GM12878 (cell line): ENCODE measurements at regions not wholly inside any gene's neighbourhood (a gene's known extent, or its start where the extent isn't known, plus 50 kb on each side); places are given as distances from the start of the nearest gene placed in this dataset.

Experiments used
- ATAC-seq: fragments of 200-7000 bp; cut with Tn5 transposase; 3 replicates; pipeline ENCODE4 v1.9.1; 2020; ENCODE audit warnings: mild to moderate bottlenecking, moderate library complexity
- BruUV-seq: library from RNA; stranded (reverse); fragments of 400-500 nt; replicated peaks from 2 replicates; lab custom pipeline; 2021; lab: Mats Ljungman, UMichigan
- CTCF ChIA-PET: fragments of 300-600 bp; sonication (Branson Sonifier 250); formaldehyde crosslinking; extraction: SDS; loops from one replicate; lab custom pipeline; 2021; ENCODE audit warnings: inconsistent platforms; lab: Yijun Ruan, JAX
- POLR2A ChIA-PET: fragments of 350-600 bp; formaldehyde crosslinking; extraction: SDS; loops from one replicate; lab custom pipeline; 2021; ENCODE audit warnings: inconsistent platforms; lab: Charles Lee
- RAD21 ChIA-PET: fragments of 300-600 bp; sonication (Branson Sonifier 250); formaldehyde crosslinking; loops from one replicate; lab custom pipeline; 2023; ENCODE audit warnings: antibody characterized with exemption; ENCODE audit not compliant: unreplicated experiment; lab: Charles Lee
- SMC1A ChIA-PET: fragments of 300-600 bp; sonication (Branson Sonifier 250); formaldehyde crosslinking; loops from one replicate; lab custom pipeline; 2023; ENCODE audit not compliant: unreplicated experiment, uncharacterized antibody; lab: Charles Lee
- DNase-seq: peaks from one replicate; pipeline ENCODE4 v3.0.0-alpha.2; 2011; ENCODE audit warnings: low read depth, low spot score
- FAIRE-seq: peaks from 3 replicates; lab custom pipeline; 2011; peaks lifted over from hg19 to GRCh38; lab: Jason Lieb, UNC
- H2AFZ ChIP-seq: 2 replicates; pipeline ENCODE4 v1.6.0; 2011; ENCODE audit warnings: low read depth, low read length, control low read depth; ENCODE audit not compliant: control insufficient read depth
- H3K27ac ChIP-seq: 2 replicates; pipeline ENCODE4 v1.5.1; 2011; ENCODE audit warnings: control low read depth; ENCODE audit not compliant: control insufficient read depth, insufficient read depth
- H3K27me3 ChIP-seq, 2 experiments: replicated peaks in 1 of 2; 2 replicates each; pipeline versions ENCODE4 v1.6.0 to v1.6.1; 2011; ENCODE audit warnings: low read length in 1 of 2; ENCODE audit not compliant: control insufficient read depth in 2 of 2, insufficient read depth in 2 of 2
- H3K36me3 ChIP-seq, 2 experiments: 2 replicates each; pipeline ENCODE4 v1.5.1; 2011; ENCODE audit warnings: low read length in 1 of 2; ENCODE audit not compliant: control insufficient read depth in 2 of 2, insufficient read depth in 2 of 2
- H3K4me1 ChIP-seq: 2 replicates; pipeline ENCODE4 v1.6.1; 2011; ENCODE audit warnings: mild to moderate bottlenecking, low read length, moderate library complexity, mixed read lengths; ENCODE audit not compliant: control insufficient read depth, insufficient read depth
- H3K4me2 ChIP-seq: 2 replicates; pipeline ENCODE4 v1.6.0; 2011; ENCODE audit warnings: control low read depth; ENCODE audit not compliant: control insufficient read depth, insufficient read depth
- H3K4me3 ChIP-seq: fragments of 200-600 bp; sonication (generic); 2 replicates; pipeline ENCODE4 v1.5.1; 2016
- H3K79me2 ChIP-seq: 2 replicates; pipeline ENCODE4 v1.6.0; 2011; ENCODE audit warnings: low read length; ENCODE audit not compliant: control insufficient read depth, insufficient read depth
- H3K9ac ChIP-seq: 2 replicates; pipeline ENCODE4 v1.8.0; 2011; ENCODE audit warnings: low read length, control low read depth, mixed read lengths; ENCODE audit not compliant: control insufficient read depth, insufficient read depth
- H3K9me3 ChIP-seq: replicated peaks from 3 replicates; pipeline ENCODE4 v1.5.1; 2011; ENCODE audit warnings: mild to moderate bottlenecking, low read length; ENCODE audit not compliant: control insufficient read depth, insufficient read depth
- H4K20me1 ChIP-seq: 2 replicates; pipeline ENCODE4 v1.6.0; 2011; ENCODE audit not compliant: control insufficient read depth, insufficient read depth
- GATAD2B ChIP-seq: fragments of 450-650 bp; conservative IDR thresholded peaks from 2 replicates; pipeline ENCODE4 v1.6.1; 2017; ENCODE audit warnings: low read depth, mild to moderate bottlenecking, moderate library complexity
- IKZF2 ChIP-seq, 2 experiments: fragments of 450-650 bp; IDR thresholded peaks; 2 replicates each; pipeline ENCODE4 v1.6.1; 2017; ENCODE audit warnings: mild to moderate bottlenecking in 2 of 2, moderate library complexity in 2 of 2
- MEF2A ChIP-seq: IDR thresholded peaks from 2 replicates; pipeline ENCODE4 v1.6.1; 2011; ENCODE audit warnings: low read depth, mild to moderate bottlenecking, low read length, moderate library complexity; ENCODE audit not compliant: insufficient read depth
- SPI1 ChIP-seq: IDR thresholded peaks from 2 replicates; pipeline ENCODE4 v1.6.1; 2011; ENCODE audit warnings: low read depth, mild to moderate bottlenecking, low read length, moderate library complexity, borderline replicate concordance; ENCODE audit not compliant: insufficient read depth
- SUPT20H ChIP-seq: IDR thresholded peaks from 2 replicates; pipeline ENCODE4 v1.6.1; 2011; ENCODE audit warnings: low read depth, mild to moderate bottlenecking, low read length, moderate library complexity, borderline replicate concordance; ENCODE audit not compliant: control insufficient read depth
- TCF12 ChIP-seq: IDR thresholded peaks from 2 replicates; pipeline ENCODE4 v1.6.1; 2011; ENCODE audit warnings: low read depth, mild to moderate bottlenecking, low read length
- TCF7 ChIP-seq: IDR thresholded peaks from 2 replicates; pipeline ENCODE4 v1.6.1; 2014; ENCODE audit warnings: antibody characterized with exemption, borderline replicate concordance
- WGBS: methylation state at CpG from one replicate; pipeline ENCODE4 v1.1.6; 2016; ENCODE audit warnings: low lambda C conversion rate; ENCODE audit not compliant: insufficient replicate concordance, insufficient coverage; ENCODE audit errors: missing lambda C conversion rate; 5-methylcytosine and 5-hydroxymethylcytosine counted together
- in situ Hi-C: fragments of 300-500 bp; cut with MboI; formaldehyde crosslinking; loops from 9 replicates; pipeline ENCODE4 v1.14.3; 2018; ENCODE audit warnings: mixed read lengths
- intact Hi-C: fragments of 100-400 bp; cut with micrococcal nuclease; formaldehyde crosslinking; loops from one replicate; pipeline ENCODE4 v1.14.2; 2022; ENCODE audit not compliant: unreplicated experiment
- TF ChIP-seq, protein P1 (sequence below): fragments of 450-650 bp; IDR thresholded peaks from 2 replicates; pipeline ENCODE4 v1.6.1; 2017; ENCODE audit warnings: mild to moderate bottlenecking
- TF ChIP-seq, protein P2 (sequence below): fragments of 450-650 bp; IDR thresholded peaks from 2 replicates; pipeline ENCODE4 v1.6.1; 2017; ENCODE audit warnings: mild to moderate bottlenecking, low read depth, inconsistent platforms; ENCODE audit not compliant: poor library complexity, severe bottlenecking
- TF ChIP-seq, protein P3 (sequence below): fragments of 450-650 bp; IDR thresholded peaks from 2 replicates; pipeline ENCODE4 v1.6.1; 2016; ENCODE audit warnings: mild to moderate bottlenecking, moderate library complexity, borderline replicate concordance

DNA sequence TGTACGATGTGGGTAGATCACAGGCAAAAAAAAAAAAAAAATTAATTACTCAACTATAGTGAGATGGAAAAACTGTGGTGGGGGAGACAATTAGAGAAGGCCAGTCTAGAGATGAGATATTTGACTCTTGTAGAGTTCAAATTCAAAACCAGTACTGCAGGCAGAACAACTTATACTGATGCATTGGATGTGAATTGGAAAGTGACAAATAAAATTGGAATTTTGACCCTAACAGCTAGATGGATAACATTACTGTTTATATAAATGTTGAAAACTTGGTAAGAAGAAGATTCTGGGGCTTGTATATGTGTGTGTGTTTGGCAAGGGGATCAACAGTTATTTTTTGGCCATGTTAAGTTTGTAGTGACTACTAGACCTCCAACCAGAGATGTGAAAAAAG is 256.9 kb downstream of the RND3 start:
- TF ChIP-seq, protein P1, sequence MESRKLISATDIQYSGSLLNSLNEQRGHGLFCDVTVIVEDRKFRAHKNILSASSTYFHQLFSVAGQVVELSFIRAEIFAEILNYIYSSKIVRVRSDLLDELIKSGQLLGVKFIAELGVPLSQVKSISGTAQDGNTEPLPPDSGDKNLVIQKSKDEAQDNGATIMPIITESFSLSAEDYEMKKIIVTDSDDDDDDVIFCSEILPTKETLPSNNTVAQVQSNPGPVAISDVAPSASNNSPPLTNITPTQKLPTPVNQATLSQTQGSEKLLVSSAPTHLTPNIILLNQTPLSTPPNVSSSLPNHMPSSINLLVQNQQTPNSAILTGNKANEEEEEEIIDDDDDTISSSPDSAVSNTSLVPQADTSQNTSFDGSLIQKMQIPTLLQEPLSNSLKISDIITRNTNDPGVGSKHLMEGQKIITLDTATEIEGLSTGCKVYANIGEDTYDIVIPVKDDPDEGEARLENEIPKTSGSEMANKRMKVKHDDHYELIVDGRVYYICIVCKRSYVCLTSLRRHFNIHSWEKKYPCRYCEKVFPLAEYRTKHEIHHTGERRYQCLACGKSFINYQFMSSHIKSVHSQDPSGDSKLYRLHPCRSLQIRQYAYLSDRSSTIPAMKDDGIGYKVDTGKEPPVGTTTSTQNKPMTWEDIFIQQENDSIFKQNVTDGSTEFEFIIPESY: no peak
- TF ChIP-seq MEF2A: no peak
- no peak for TF ChIP-seq GATAD2B
- no peak for TF ChIP-seq IKZF2 (IDR thresholded peaks at IDR 0.05)
- TF ChIP-seq SPI1: no peak
- TF ChIP-seq TCF12: no peak
- ChIA-PET POLR2A (no interaction called here), SMC1A (interaction anchor here (0.6 kb wide), 1 partner anchor 526 kb away, joined by 3 read pairs; no protein-coding TSS in a partner anchor), RAD21 (no interaction called here), CTCF (no interaction called here)
- WGBS: 0% methylated on average over 1 of the region's 1 CpG
- FAIRE-seq: no peak
- Histone ChIP-seq H3K36me3 (no peaks in the 10 kb centered on the region), H2AFZ (no peak overlapping the region), H3K4me2 (no peak overlapping the region), H3K9me3 (no peaks in the 10 kb centered on the region), H4K20me1 (no peaks in the 10 kb centered on the region), H3K9ac (no peak overlapping the region), H3K4me3 (no peak overlapping the region), H3K4me1 (no peaks in the 10 kb centered on the region), H3K79me2 (no peaks in the 10 kb centered on the region), H3K27me3 (no peaks in the 10 kb centered on the region), H3K27ac (no peak overlapping the region)
- no TSS peak for BruUV-seq
- in situ Hi-C loops (no loop called here), intact Hi-C loops (no loop called here)
- no peak for ATAC-seq
- no peak for DNase-seq

DNA sequence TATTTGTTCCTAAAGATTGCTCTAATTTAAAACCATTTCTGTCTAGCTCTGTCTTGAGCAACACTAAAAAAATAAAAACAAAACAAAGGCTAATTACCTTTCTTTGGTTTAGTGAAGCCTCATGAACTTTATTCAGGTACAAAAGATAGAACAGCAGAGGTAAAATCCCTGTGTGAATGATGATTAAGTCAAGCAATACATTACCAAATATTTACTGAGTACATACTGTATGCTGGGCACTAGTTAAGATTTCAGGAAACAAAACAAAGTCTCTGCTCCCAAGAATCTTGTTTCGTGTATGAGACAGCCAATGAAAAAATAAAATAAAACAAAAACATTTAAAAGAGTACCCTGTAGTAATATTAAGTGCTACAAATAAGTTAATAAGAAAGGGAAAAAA is 257.5 kb downstream of the RND3 start:
- Histone ChIP-seq H3K9ac (no peak overlapping the region), H2AFZ (no peak overlapping the region), H3K4me1 (no peaks in the 10 kb centered on the region), H3K27ac (no peak overlapping the region), H3K27me3 (no peaks in the 10 kb centered on the region), H3K36me3 (no peaks in the 10 kb centered on the region), H3K4me3 (no peak overlapping the region), H3K79me2 (no peaks in the 10 kb centered on the region), H4K20me1 (no peaks in the 10 kb centered on the region), H3K9me3 (no peaks in the 10 kb centered on the region), H3K4me2 (no peak overlapping the region)
- ChIA-PET CTCF (no interaction called here), POLR2A (no interaction called here), SMC1A (interaction anchor here (0.6 kb wide), 1 partner anchor 525 kb away, joined by 3 read pairs; no protein-coding TSS in a partner anchor), RAD21 (no interaction called here)
- no peak for DNase-seq
- intact Hi-C loops (no loop called here), in situ Hi-C loops (no loop called here)
- WGBS: 0% methylated on average over 1 of the region's 1 CpG
- no TSS peak for BruUV-seq
- no peak for ATAC-seq
- FAIRE-seq: no peak
- TF ChIP-seq, protein P2, sequence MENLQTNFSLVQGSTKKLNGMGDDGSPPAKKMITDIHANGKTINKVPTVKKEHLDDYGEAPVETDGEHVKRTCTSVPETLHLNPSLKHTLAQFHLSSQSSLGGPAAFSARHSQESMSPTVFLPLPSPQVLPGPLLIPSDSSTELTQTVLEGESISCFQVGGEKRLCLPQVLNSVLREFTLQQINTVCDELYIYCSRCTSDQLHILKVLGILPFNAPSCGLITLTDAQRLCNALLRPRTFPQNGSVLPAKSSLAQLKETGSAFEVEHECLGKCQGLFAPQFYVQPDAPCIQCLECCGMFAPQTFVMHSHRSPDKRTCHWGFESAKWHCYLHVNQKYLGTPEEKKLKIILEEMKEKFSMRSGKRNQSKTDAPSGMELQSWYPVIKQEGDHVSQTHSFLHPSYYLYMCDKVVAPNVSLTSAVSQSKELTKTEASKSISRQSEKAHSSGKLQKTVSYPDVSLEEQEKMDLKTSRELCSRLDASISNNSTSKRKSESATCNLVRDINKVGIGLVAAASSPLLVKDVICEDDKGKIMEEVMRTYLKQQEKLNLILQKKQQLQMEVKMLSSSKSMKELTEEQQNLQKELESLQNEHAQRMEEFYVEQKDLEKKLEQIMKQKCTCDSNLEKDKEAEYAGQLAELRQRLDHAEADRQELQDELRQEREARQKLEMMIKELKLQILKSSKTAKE: no peak
- TF ChIP-seq SUPT20H (no peak), TCF7 (no peak)
- TF ChIP-seq, protein P3, sequence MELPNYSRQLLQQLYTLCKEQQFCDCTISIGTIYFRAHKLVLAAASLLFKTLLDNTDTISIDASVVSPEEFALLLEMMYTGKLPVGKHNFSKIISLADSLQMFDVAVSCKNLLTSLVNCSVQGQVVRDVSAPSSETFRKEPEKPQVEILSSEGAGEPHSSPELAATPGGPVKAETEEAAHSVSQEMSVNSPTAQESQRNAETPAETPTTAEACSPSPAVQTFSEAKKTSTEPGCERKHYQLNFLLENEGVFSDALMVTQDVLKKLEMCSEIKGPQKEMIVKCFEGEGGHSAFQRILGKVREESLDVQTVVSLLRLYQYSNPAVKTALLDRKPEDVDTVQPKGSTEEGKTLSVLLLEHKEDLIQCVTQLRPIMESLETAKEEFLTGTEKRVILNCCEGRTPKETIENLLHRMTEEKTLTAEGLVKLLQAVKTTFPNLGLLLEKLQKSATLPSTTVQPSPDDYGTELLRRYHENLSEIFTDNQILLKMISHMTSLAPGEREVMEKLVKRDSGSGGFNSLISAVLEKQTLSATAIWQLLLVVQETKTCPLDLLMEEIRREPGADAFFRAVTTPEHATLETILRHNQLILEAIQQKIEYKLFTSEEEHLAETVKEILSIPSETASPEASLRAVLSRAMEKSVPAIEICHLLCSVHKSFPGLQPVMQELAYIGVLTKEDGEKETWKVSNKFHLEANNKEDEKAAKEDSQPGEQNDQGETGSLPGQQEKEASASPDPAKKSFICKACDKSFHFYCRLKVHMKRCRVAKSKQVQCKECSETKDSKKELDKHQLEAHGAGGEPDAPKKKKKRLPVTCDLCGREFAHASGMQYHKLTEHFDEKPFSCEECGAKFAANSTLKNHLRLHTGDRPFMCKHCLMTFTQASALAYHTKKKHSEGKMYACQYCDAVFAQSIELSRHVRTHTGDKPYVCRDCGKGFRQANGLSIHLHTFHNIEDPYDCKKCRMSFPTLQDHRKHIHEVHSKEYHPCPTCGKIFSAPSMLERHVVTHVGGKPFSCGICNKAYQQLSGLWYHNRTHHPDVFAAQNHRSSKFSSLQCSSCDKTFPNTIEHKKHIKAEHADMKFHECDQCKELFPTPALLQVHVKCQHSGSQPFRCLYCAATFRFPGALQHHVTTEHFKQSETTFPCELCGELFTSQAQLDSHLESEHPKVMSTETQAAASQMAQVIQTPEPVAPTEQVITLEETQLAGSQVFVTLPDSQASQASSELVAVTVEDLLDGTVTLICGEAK: no peak
